ENCODE measurements at regions not wholly inside any gene's neighbourhood (a gene's known extent, or its start where the extent isn't known, plus 50 kb on each side); places are given as distances from the start of the nearest gene placed in this dataset.

GRCh38 chr16:86302421-86303109 lies 207.8 kb upstream of the FOXF1 start:
- TF ChIP-seq, protein P1, sequence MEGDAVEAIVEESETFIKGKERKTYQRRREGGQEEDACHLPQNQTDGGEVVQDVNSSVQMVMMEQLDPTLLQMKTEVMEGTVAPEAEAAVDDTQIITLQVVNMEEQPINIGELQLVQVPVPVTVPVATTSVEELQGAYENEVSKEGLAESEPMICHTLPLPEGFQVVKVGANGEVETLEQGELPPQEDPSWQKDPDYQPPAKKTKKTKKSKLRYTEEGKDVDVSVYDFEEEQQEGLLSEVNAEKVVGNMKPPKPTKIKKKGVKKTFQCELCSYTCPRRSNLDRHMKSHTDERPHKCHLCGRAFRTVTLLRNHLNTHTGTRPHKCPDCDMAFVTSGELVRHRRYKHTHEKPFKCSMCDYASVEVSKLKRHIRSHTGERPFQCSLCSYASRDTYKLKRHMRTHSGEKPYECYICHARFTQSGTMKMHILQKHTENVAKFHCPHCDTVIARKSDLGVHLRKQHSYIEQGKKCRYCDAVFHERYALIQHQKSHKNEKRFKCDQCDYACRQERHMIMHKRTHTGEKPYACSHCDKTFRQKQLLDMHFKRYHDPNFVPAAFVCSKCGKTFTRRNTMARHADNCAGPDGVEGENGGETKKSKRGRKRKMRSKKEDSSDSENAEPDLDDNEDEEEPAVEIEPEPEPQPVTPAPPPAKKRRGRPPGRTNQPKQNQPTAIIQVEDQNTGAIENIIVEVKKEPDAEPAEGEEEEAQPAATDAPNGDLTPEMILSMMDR (IDR thresholded peaks at IDR 0.05) = no peak
- TF ChIP-seq REST (IDR thresholded peaks at IDR 0.05; ENCODE audit: insufficient read depth in 1 of 2, low read depth in 2 of 2, low read length in 1 of 2) = no peak
- TF ChIP-seq POLR2AphosphoS5 (IDR thresholded peaks at IDR 0.05; ENCODE audit: low read depth, low read length) = no peak
- no peak for TF ChIP-seq SIN3A (IDR thresholded peaks at IDR 0.05; ENCODE audit: borderline replicate concordance, insufficient read depth, low read depth, low read length)
- no peak for TF ChIP-seq TCF7L2 (IDR thresholded peaks at IDR 0.05; ENCODE audit: low read depth, low read length)

Measured in Panc1 (cell line).